Liver (tissue), 8 donors: ENCODE measurements at regions not wholly inside any gene's neighbourhood (a gene's known extent, or its start where the extent isn't known, plus 50 kb on each side); places are given as distances from the start of the nearest gene placed in this dataset.

Experiments used
- DNase-seq: peaks from one replicate; pipeline ENCODE4 v3.0.0-alpha.2; 2017; ENCODE audit warnings: low spot score
- H3K27ac ChIP-seq, 2 donors: one replicate each; pipeline ENCODE4 v1.7.0; 2013; ENCODE audit warnings: inconsistent platforms in 2 of 2, low read length in 2 of 2, control low read depth in 1 of 2, low read depth in 1 of 2, mild to moderate bottlenecking in 1 of 2
- H3K27me3 ChIP-seq, 4 donors: one replicate each; pipeline versions ENCODE4 v1.6.1 to v1.7.0; 2013; ENCODE audit warnings: low read length in 3 of 4, inconsistent platforms in 1 of 4, mild to moderate bottlenecking in 1 of 4, moderate library complexity in 1 of 4; ENCODE audit not compliant: control insufficient read depth in 4 of 4, insufficient read depth in 4 of 4
- H3K36me3 ChIP-seq, 4 donors: one replicate each; pipeline versions ENCODE4 v1.6.1 to v1.7.0; 2013; ENCODE audit warnings: low read length in 3 of 4, mild to moderate bottlenecking in 3 of 4, low read depth in 1 of 4, moderate library complexity in 1 of 4; ENCODE audit not compliant: control insufficient read depth in 4 of 4, insufficient read depth in 3 of 4
- H3K4me1 ChIP-seq, 4 donors: one replicate each; pipeline versions ENCODE4 v1.6.1 to v1.7.0; 2013; ENCODE audit warnings: low read length in 3 of 4, mild to moderate bottlenecking in 3 of 4, moderate library complexity in 1 of 4; ENCODE audit not compliant: control insufficient read depth in 4 of 4, insufficient read depth in 4 of 4
- H3K4me3 ChIP-seq, 3 donors: one replicate each; pipeline versions ENCODE4 v1.6.1 to v1.7.0; 2013; ENCODE audit warnings: low read length in 3 of 3, control low read depth in 1 of 3, low read depth in 1 of 3, mild to moderate bottlenecking in 1 of 3
- H3K9ac ChIP-seq, 2 donors: one replicate each; pipeline ENCODE4 v1.7.0; 2013; ENCODE audit warnings: low read length in 2 of 2, mild to moderate bottlenecking in 2 of 2, moderate library complexity in 2 of 2, control low read depth in 1 of 2, low read depth in 1 of 2
- H3K9me3 ChIP-seq, 4 donors: one replicate each; pipeline versions ENCODE4 v1.6.1 to v1.7.0; 2013; ENCODE audit warnings: low read length in 3 of 4; ENCODE audit not compliant: control insufficient read depth in 4 of 4
- EGR1 ChIP-seq, 2 donors: IDR thresholded peaks; 2 replicates each; pipeline ENCODE4 v1.6.1; 2016 to 2018; ENCODE audit warnings: antibody characterized with exemption in 2 of 2, low read depth in 2 of 2
- FOXA1 ChIP-seq: IDR thresholded peaks from 2 replicates; pipeline ENCODE4 v1.6.1; 2016; ENCODE audit warnings: antibody characterized with exemption
- FOXA2 ChIP-seq: IDR thresholded peaks from 2 replicates; pipeline ENCODE4 v1.6.1; 2016; ENCODE audit warnings: antibody characterized with exemption
- GABPA ChIP-seq, 2 donors: IDR thresholded peaks in 1 of 2; conservative IDR thresholded peaks in 1 of 2; 2 replicates each; pipeline ENCODE4 v1.6.1; 2016; ENCODE audit warnings: antibody characterized with exemption in 2 of 2, mild to moderate bottlenecking in 1 of 2, moderate library complexity in 1 of 2
- HNF4A ChIP-seq, 2 donors: conservative IDR thresholded peaks; 2 replicates each; pipeline ENCODE4 v1.6.1; 2016; ENCODE audit warnings: antibody characterized with exemption in 2 of 2, mild to moderate bottlenecking in 2 of 2
- HNF4G ChIP-seq: IDR thresholded peaks from 2 replicates; pipeline ENCODE4 v1.6.1; 2016; ENCODE audit warnings: antibody characterized with exemption
- NR2F2 ChIP-seq: IDR thresholded peaks from 2 replicates; pipeline ENCODE4 v1.6.1; 2016; ENCODE audit warnings: antibody characterized with exemption
- RAD21 ChIP-seq, 2 donors: IDR thresholded peaks; 2 replicates each; pipeline ENCODE4 v1.6.1; 2016; ENCODE audit warnings: antibody characterized with exemption in 2 of 2, mild to moderate bottlenecking in 2 of 2
- REST ChIP-seq: IDR thresholded peaks from 2 replicates; pipeline ENCODE4 v1.6.1; 2016; ENCODE audit warnings: antibody characterized with exemption, mild to moderate bottlenecking
- RXRA ChIP-seq, 2 donors: IDR thresholded peaks; 2 replicates each; pipeline ENCODE4 v1.6.1; 2017 to 2018; ENCODE audit warnings: antibody characterized with exemption in 2 of 2, mild to moderate bottlenecking in 1 of 2
- SP1 ChIP-seq: IDR thresholded peaks from 2 replicates; pipeline ENCODE4 v1.6.1; 2018; ENCODE audit warnings: antibody characterized with exemption, mild to moderate bottlenecking
- TAF1 ChIP-seq: conservative IDR thresholded peaks from 2 replicates; pipeline ENCODE4 v1.6.1; 2016; ENCODE audit warnings: antibody characterized with exemption, mild to moderate bottlenecking
- YY1 ChIP-seq: IDR thresholded peaks from 2 replicates; pipeline ENCODE4 v1.6.1; 2016; ENCODE audit warnings: antibody characterized with exemption, mild to moderate bottlenecking
- ZBTB33 ChIP-seq: IDR thresholded peaks from 2 replicates; pipeline ENCODE4 v1.6.1; 2016; ENCODE audit warnings: antibody characterized with exemption
- WGBS: extraction: QIAGEN DNeasy Blood & Tissue Kit; methylation state at CpG from one replicate; pipeline ENCODE4 v1.1.7; 2013; 5-methylcytosine and 5-hydroxymethylcytosine counted together
- TF ChIP-seq, protein P1 (sequence below): IDR thresholded peaks from 2 replicates; pipeline ENCODE4 v1.6.1; 2016; ENCODE audit warnings: antibody characterized with exemption
- TF ChIP-seq, protein P2 (sequence below): fragments of 150-350 bp; IDR thresholded peaks from 2 replicates; pipeline ENCODE4 v1.5.1; 2017; ENCODE audit warnings: improper control_type of control experiment, low read depth, low read length; ENCODE audit not compliant: missing input control
- donor health status: healthy.
- donor health status: healthy.
- donor health status: healthy.
- donor health status: healthy.
- donor health status: healthy.

GRCh38 chr4:175065228-175065627, 147.1 kb downstream of the ADAM29 start:
- Histone ChIP-seq H3K27ac (no peak overlapping the region), H3K9ac (no peak overlapping the region), H3K4me3 (no peak overlapping the region), H3K27me3 (peaks cover 0 to 4% (median 0%) of the 10 kb centered on the region in 4 donors), H3K36me3 (no peaks in the 10 kb centered on the region), H3K4me1 (no peaks in the 10 kb centered on the region), H3K9me3 (no peaks in the 10 kb centered on the region)
- DNase-seq: no peak
- TF ChIP-seq REST: no peak

DNA sequence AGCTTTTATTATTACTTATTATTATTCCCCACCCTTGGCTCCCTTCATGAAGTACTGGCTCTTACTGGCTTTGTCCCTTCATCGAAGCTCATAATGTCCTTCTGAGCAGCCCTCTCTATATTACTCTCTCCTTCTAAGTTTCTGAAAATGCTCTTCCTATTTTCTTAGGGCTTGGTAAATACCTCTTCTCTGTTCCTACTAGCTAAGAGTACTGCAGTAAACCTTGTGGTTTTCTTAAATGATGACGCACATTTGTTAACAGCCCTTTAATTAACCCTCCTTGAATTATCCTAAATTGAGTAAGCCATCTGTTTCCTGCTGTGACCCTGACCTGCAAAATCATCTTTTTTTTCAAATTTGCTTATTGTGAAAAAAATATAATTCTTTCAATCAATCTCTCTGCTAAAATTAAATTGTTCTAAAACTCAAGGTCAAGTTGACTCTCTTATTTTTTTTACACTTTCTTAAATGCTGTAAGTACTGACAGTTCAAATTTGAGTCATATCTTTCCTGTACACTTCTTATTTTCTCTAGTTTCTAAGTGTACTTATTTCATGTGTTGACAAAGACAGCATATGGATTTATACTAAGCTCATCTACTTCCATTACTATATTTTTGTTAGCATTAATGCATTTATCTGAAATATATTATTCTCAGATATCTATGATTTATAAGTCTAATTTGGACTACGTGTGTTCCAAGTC, 148.9 kb downstream of the ADAM29 start:
- Histone ChIP-seq H3K27ac (no peak overlapping the region), H3K27me3 (peaks cover 0 to 4% (median 0%) of the 10 kb centered on the region in 4 donors), H3K9me3 (no peaks in the 10 kb centered on the region), H3K36me3 (no peaks in the 10 kb centered on the region), H3K4me3 (no peak overlapping the region), H3K4me1 (no peaks in the 10 kb centered on the region), H3K9ac (no peak overlapping the region)
- TF ChIP-seq, protein P1, sequence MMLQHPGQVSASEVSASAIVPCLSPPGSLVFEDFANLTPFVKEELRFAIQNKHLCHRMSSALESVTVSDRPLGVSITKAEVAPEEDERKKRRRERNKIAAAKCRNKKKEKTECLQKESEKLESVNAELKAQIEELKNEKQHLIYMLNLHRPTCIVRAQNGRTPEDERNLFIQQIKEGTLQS: no peak
- TF ChIP-seq REST: no peak
- no peak for TF ChIP-seq YY1
- TF ChIP-seq SP1: no peak
- no peak for TF ChIP-seq RXRA (IDR thresholded peaks at IDR 0.05)
- no peak for TF ChIP-seq FOXA1
- TF ChIP-seq, protein P2, sequence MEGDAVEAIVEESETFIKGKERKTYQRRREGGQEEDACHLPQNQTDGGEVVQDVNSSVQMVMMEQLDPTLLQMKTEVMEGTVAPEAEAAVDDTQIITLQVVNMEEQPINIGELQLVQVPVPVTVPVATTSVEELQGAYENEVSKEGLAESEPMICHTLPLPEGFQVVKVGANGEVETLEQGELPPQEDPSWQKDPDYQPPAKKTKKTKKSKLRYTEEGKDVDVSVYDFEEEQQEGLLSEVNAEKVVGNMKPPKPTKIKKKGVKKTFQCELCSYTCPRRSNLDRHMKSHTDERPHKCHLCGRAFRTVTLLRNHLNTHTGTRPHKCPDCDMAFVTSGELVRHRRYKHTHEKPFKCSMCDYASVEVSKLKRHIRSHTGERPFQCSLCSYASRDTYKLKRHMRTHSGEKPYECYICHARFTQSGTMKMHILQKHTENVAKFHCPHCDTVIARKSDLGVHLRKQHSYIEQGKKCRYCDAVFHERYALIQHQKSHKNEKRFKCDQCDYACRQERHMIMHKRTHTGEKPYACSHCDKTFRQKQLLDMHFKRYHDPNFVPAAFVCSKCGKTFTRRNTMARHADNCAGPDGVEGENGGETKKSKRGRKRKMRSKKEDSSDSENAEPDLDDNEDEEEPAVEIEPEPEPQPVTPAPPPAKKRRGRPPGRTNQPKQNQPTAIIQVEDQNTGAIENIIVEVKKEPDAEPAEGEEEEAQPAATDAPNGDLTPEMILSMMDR: no peak
- TF ChIP-seq RAD21 (IDR thresholded peaks at IDR 0.05): no peak
- TF ChIP-seq ZBTB33: no peak
- TF ChIP-seq GABPA (IDR thresholded peaks at IDR 0.05 in 1 of 2, conservative IDR thresholded peaks at IDR 0.05 in 1 of 2): no peak
- no peak for TF ChIP-seq HNF4A (conservative IDR thresholded peaks at IDR 0.05)
- no peak for TF ChIP-seq NR2F2
- TF ChIP-seq TAF1: no peak
- TF ChIP-seq HNF4G: no peak
- TF ChIP-seq EGR1 (IDR thresholded peaks at IDR 0.05; ENCODE audit: low read depth in 2 of 2): no peak
- TF ChIP-seq FOXA2: no peak
- no peak for DNase-seq
- 61% methylated on average over 3 of the region's 3 CpGs for WGBS
